SKM-1 treated with dmso at 0.1 percent for 144 hours (cell line): ENCODE measurements at regions not wholly inside any gene's neighbourhood (a gene's known extent, or its start where the extent isn't known, plus 50 kb on each side); places are given as distances from the start of the nearest gene placed in this dataset.
A peak's percentile ranks its signal among the peaks of the same experiment; 100 is the strongest.

Source experiments
- DNase-seq: peaks from one replicate; lab custom pipeline; 2025; ENCODE audit not compliant: unreplicated experiment; lab: John Stamatoyannopoulos, UW

GRCh38 chr1:231108516-231109302 lies 53.1 kb upstream of the TRIM67 start:
- no peak for DNase-seq

DNA sequence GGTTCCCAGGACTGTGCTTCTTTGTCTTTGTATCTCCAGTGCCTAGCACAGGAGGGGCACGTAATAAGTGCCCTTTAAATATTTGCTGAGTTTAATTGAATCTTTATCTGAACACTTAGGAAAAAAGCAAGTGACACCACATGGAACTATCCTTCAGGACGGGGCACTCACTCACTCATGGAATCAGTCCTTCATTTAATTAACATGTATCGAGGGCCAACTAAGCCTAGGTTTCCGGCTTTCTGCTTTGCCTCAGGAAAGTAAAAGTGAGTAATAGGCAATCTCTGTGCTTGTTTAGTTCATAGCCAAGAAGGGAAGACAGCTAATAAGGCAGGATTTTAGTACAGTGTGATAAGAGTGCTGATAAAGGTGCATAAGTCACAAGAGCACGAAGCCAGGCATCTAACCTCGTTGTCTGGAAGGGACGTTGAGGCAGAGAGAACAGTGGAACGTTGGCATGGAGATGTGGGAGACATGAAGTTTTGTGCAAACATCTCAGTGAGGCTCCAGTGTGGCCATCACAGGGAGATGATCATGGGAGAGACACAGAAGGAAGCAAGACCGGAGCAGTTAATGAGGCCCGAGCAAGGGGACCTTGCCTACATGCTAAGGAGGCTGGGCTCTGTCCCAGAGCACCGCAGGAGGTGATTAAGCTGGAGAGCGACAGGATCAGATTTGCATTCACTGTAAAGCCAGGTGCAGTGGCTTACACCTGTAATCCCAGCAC lies 54.1 kb upstream of the TRIM67 start:
- no peak for DNase-seq

- no peak for DNase-seq
Measured at GRCh38 chr1:231107151-231107550, 54.7 kb upstream of the TRIM67 start.

- no peak for DNase-seq
Measured at GRCh38 chr1:231106347-231106746, 55.5 kb upstream of the TRIM67 start.

GRCh38 chr1:231104917-231105316 lies 56.9 kb upstream of the TRIM67 start:
- no peak for DNase-seq

DNA sequence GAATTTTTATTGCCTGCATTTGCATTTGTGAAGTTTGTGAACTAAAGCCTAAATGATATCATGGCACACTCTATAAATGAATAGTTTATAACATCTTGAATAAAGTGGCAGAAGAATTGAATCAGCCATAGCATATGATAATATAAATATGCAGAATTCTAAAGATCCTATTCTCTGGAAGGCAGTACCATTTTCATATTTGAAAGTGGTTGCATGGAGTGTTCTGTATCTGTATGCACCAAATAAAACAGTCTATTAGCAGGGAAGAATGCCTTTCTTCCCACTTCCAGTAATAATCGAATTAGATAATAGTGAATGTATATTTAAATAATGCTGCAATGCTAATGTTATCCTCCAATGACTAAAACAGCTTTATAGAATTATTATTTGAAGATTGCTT lies 57.9 kb upstream of the TRIM67 start:
- DNase-seq, result no peak

DNA sequence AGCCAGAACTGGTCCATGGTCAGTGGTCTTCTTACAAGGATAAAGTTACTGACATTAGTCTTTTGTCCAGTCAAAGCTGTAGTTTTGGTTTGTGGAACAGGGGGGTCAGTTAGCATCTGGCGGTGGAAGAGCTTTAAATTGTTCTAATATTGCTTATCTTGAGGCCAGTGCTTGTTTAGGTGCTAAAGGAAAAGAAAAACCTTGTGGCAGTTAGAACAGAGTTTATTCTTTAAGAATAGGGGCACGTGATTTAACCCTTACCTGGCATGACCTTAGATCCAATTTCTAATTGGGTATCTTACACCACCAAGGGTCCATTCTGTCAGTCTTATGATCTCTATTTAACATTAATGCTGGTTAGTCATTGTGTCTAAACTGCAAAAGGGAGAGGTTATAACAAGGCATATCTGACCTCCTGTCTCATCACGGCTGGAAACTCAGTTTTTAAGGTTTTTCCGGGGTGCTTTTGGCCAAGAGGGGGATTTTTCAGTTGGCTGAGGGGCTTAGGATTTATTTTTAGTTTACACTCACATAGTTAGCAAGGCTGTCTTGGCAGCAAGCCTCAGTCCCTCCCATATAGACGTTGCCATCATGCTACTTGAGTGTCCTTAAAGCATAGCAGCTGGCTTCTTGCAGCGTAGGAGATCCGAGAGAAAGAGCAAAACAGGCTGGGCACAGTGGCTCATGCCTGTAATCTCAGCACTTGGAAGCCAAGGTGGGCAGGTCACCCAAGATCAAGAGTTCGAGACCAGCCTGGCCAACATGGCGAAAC lies 60.1 kb upstream of the FAM89A start:
- no peak for DNase-seq

DNA sequence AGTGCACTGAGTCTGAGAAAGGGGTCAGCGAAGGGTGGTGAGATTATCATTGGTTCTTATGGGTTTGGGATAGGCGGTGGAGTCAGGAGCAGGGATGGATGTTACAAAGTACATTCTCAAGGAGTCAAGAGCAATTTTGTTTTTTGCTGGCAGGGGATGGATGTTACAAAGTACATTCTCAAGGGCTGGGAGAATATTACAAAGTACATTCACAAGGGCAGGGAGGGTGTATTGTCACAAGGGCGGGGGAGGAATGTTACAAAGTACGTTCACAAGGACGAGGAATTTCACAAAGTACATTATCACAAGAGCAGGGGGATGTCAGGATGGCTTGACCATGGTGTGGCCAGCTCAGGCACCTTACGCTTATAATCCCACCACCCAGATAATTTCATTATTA lies 59.3 kb upstream of the FAM89A start:
- no peak for DNase-seq

GRCh38 chr1:231095595-231095994 lies 55.5 kb upstream of the FAM89A start:
- DNase-seq, result no peak

GRCh38 chr1:231094421-231094820 lies 54.4 kb upstream of the FAM89A start:
- DNase-seq, result no peak

DNA sequence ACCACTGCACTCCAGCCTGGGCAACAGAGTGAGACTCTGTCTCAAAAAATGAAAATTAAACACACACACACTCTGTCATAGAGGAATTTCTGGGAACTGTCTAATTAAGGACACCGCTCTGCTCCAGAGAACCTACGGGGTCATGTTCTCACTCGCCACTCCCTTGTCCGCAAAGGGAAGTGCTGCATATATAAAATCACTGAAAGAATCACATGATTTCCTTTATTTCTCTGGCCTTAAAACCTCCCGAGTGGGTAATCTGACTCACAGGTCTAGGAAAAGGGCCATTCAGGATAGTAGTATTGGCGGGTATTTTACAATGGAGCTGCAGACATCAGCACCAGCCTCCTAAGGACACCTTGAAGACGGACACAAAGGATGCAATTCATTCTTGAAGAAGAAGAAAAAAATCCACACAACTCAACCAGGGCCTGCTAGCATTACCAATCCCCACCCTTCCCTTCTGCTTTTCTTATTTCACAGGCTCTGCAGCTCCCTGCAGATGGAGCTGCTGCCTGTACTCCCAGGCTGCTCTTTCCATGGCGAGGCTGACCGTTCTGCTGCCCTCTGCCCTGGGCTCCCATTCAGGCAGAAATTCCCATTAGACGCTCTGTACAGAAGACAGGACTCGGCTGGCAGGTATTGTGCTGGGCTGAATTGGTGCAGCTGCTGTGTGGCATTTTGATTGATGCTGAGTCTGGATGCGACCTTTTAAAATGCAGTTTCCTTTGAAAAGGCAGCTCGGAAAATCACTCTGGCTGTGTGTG lies 53.3 kb upstream of the FAM89A start:
- no peak for DNase-seq

DNA sequence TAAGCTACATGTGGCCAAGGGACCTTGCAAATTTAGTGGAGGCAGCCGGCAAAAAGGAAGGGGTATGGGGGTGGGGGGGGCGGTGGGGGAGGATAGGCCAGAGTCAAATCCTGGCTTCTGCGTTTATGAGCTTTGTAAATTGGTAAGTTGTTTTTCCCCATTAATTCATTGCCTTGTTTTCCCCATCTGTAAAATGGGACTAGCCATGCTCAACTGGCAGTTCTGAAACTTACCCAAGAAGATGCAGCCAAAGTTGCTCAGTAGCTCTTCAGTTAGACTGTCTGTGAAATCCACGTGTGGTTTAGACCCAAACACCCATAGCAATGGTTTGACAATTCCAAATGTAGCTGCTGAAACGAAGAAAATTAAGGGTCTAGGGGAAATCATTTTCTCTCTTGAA lies 52.3 kb upstream of the FAM89A start:
- no peak for DNase-seq

GRCh38 chr1:231091831-231092301 lies 51.8 kb upstream of the FAM89A start:
- DNase-seq, result peak; percentile 55

DNA sequence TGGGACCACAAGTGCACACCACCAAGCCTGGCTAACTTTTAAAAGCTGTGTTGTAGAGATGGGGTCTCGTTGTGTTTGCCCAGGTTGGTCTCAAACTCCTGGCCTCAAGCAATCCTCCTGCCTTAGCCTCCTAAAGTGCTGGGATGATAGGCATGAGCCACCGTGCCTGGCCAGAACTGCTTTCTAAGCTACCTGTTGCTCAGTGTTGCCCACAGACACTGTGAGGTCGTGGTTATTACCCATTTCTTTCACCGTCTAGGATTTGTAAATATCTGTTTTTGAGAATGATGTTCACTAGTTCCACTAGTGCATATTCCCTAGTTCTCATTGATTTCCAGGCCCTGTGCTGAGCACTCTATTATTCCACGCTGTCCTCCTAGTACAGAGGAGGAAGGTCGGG lies 51.4 kb upstream of the FAM89A start:
- no peak for DNase-seq
